GM12874 (cell line): ENCODE measurements at regions not wholly inside any gene's neighbourhood (a gene's known extent, or its start where the extent isn't known, plus 50 kb on each side); places are given as distances from the start of the nearest gene placed in this dataset.

Source experiments
- TF ChIP-seq, protein P1 (sequence below): IDR thresholded peaks from 2 replicates; pipeline ENCODE4 v1.5.1; 2011; ENCODE audit warnings: low read depth, mild to moderate bottlenecking, control low read depth, low read length, moderate library complexity; ENCODE audit not compliant: insufficient read depth

- TF ChIP-seq, protein P1, sequence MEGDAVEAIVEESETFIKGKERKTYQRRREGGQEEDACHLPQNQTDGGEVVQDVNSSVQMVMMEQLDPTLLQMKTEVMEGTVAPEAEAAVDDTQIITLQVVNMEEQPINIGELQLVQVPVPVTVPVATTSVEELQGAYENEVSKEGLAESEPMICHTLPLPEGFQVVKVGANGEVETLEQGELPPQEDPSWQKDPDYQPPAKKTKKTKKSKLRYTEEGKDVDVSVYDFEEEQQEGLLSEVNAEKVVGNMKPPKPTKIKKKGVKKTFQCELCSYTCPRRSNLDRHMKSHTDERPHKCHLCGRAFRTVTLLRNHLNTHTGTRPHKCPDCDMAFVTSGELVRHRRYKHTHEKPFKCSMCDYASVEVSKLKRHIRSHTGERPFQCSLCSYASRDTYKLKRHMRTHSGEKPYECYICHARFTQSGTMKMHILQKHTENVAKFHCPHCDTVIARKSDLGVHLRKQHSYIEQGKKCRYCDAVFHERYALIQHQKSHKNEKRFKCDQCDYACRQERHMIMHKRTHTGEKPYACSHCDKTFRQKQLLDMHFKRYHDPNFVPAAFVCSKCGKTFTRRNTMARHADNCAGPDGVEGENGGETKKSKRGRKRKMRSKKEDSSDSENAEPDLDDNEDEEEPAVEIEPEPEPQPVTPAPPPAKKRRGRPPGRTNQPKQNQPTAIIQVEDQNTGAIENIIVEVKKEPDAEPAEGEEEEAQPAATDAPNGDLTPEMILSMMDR, result no peak
Measured at GRCh38 chr19:13623716-13624710, 117.7 kb upstream of the CACNA1A start.

GRCh38 chr19:13622766-13623715, 116.8 kb upstream of the CACNA1A start:
- TF ChIP-seq, protein P1, result no peak

GRCh38 chr19:13621413-13621812, 115.1 kb upstream of the CACNA1A start:
- TF ChIP-seq, protein P1, result no peak

DNA sequence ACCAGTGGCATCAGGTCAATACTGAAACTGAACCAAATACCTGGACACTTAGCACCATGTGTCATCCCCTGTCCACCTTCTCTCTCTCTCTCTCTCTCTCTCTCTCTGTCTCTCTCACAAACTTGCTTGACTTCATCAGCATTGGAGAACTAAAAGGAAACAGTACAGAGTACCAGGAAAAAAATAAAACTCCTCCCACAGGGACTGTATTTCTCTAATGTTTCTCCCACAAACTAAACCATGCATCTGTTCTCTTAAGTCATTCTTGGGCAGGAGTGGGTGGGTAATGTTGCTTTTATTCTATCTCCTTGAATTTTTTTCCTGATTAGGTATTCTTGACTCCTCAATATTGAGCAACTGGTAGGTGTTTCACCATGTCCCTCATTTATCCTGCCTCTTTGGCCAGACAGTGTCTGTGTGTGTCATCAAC, 112.9 kb upstream of the CACNA1A start:
- TF ChIP-seq, protein P1, result no peak

GRCh38 chr19:13615890-13616289, 109.6 kb upstream of the CACNA1A start:
- TF ChIP-seq, protein P1, result no peak

DNA sequence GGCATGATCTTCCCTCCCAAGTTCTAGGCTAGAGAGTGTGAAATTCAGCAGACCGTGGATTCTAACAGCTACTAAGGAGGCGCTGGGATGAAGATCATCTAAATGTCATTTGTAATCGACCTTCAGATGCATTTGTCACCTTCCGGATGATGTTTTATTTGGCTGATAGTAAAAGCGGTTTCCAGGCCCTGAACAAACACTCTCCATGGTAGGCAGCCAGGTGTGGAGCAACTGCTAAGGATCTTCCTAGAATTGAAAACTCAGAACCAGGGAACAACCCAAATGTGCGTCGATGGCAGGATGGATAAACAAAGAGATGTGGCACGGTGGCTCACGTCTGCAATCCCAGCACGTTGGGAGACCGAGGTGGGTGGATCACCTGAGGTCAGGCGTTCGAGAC, 107.2 kb upstream of the CACNA1A start:
- TF ChIP-seq, protein P1, result no peak

- TF ChIP-seq, protein P1, result no peak
Measured at GRCh38 chr19:13611596-13611995, 105.3 kb upstream of the CACNA1A start.
